HTERT RPE-1 (cell line): ENCODE measurements at regions not wholly inside any gene's neighbourhood (a gene's known extent, or its start where the extent isn't known, plus 50 kb on each side); places are given as distances from the start of the nearest gene placed in this dataset.
"Not testable (repeated sequence)": the region's sequence is repeated elsewhere in the genome, so short reads cannot be mapped to it uniquely, and the experiment has no call there.

Source experiments
- in situ Hi-C: fragments of 300-500 bp; cut with MboI; formaldehyde crosslinking; loops from 4 replicates; pipeline ENCODE4 v1.14.3; 2020; ENCODE audit warnings: low sequenced_read_pairs

GRCh38 chr2:176882045-176882444, 330.5 kb upstream of the HNRNPA3 start:
- in situ Hi-C loops = not testable (repeated sequence)

DNA sequence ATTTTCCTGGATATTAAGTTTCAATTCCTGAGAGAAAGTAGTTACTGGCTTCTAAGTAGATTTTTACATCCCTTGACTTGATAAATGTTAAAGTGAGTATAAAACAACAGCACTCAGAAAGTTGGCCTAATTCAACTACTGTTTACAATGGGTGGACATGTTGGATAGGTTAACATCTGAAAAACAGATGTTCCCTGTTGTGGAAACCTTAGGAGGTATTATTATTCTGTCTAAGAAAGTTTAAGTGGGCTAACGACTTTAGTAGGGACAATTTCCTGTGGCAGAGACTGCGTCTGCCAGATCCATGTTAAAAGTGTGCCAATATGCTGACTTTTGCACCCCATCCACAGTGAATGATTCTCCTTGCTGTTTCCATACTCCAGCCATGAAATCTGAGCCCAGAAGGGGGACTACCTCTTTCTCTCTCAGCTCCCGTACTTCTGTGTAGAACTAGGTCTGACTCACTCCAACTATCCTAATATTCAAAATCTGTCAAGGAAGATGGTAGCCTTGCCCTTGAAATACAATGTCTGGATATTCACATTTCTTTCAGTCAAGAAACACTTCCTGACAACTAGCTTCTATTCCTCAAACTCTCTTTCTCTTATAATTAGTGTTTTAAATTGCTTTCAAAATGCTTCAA, 327.5 kb upstream of the HNRNPA3 start:
- in situ Hi-C loops = no loop called here

DNA sequence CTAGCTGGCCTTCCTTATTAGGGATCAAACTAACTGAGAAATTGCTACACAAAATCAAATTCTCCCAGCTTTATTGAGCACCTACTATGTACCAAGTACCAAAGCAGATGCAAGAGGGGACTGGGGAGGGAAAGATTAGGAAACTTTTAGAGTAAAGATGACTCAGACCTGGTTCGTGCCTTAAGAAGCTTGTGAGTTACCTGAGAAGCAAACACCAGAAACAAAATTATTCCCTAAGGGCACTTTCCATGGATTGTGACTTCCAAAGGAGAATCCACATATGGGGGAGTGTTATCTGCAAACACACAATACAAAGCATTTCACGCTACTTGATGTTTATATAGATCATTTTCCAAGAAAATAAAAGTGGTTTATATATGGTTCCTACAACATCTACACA, 326.9 kb upstream of the HNRNPA3 start:
- in situ Hi-C loops = no loop called here

GRCh38 chr2:176891105-176891504, 321.5 kb upstream of the HNRNPA3 start:
- in situ Hi-C loops = no loop called here

DNA sequence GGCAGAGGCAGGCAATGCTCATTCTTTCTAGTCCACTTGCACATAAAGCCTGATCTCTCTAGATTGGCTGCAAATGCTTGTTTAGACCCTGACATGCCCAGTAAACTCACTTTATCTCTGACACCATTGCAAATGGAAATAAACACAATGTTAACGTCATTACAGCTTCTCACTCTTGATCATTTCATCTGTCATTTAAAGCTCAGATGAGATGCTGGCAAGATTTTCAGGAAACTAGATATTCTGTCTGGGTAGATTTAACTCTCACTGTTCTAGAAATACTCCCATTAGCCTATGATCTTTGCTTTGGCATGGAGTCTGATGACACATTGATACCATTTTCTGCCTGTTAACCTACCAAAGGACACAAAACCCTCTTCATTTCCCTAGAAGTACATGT, 320.7 kb upstream of the HNRNPA3 start:
- in situ Hi-C loops = no loop called here

GRCh38 chr2:176892676-176893226, 319.8 kb upstream of the HNRNPA3 start:
- in situ Hi-C loops = no loop called here

GRCh38 chr2:176895158-176895557, 317.4 kb upstream of the HNRNPA3 start:
- in situ Hi-C loops = no loop called here

GRCh38 chr2:176902454-176902853, 310.1 kb upstream of the HNRNPA3 start:
- in situ Hi-C loops = no loop called here

DNA sequence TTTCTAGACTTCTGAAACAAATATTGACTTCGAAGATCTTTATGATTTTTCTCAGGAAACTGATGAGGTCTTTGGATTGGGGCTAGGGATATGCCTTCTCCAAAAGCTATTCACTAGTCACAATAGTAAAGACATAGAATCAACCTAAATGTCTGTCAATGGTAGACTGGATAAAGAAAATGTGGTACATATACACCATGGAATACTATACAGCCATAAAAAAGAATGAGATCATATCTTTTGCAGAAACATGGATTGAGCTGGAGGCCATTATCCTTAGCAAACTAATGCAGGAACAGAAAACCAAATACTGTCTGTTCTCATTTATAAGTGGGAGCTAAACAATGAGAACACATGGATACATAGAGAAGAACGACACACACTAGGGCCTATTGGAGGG, 308.5 kb upstream of the HNRNPA3 start:
- in situ Hi-C loops = not testable (repeated sequence)

GRCh38 chr2:176907341-176907740, 305.3 kb upstream of the HNRNPA3 start:
- in situ Hi-C loops = no loop called here

GRCh38 chr2:176910828-176911227, 301.8 kb upstream of the HNRNPA3 start:
- in situ Hi-C loops = no loop called here

GRCh38 chr2:176913955-176914354, 298.6 kb upstream of the HNRNPA3 start:
- in situ Hi-C loops = no loop called here

DNA sequence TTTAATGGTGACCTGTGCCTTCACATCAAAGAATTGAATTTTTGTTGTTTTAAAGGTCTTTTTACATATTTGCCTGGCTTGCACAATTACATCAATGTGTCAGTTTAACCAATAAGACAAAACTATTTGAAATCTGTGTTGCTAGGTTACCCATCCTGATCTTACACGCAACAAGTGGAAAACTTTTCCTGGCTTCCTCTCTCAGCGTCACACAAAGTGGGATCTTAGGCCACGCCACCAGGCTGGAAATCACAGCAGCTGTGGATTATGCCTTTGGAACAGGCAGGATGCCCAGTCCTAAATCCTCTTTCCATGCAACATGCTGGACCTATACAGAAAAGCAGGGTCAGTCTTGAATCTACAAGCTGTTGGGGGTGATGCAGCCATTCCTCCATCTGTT, 298.2 kb upstream of the HNRNPA3 start:
- in situ Hi-C loops = no loop called here

GRCh38 chr2:176922545-176922944, 290.0 kb upstream of the HNRNPA3 start:
- in situ Hi-C loops = not testable (repeated sequence)

DNA sequence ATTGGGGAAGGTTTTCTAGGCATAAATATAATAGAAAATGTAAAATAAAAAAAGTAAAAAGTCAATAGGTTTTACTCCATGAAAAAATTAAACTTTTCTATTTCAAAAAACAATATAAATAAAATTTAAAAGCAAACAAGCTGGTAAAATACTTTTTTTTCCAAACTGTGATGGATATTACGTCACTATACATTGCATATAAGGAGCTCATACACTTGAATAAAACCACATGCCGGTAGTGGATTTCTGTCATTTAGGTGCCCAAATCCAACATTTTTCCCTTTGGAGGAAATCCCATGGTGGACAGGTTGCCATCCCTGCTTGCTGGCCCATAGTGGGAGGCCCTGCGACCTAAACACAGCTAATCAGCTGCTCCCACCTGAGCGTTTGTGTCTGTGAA, 289.4 kb upstream of the HNRNPA3 start:
- in situ Hi-C loops = no loop called here

GRCh38 chr2:176924909-176925534, 287.6 kb upstream of the HNRNPA3 start:
- in situ Hi-C loops = no loop called here

DNA sequence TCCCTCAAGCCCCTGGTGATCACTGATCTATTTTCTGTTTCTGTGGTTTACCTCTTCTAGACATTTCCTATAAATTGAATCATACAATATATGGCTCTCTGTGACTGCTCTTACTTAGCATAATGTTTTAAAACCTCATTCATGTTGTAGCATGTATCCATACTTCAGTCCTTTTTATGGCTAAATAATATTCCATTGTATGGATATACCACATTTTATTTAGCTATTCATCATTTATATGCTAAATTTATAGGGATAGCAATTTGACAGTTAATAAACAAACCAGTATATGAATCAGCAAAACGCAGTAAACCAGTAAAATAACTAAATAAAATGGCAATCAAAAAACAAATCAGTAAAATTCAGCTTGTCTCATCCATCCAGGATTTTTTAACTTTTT, 286.1 kb upstream of the HNRNPA3 start:
- in situ Hi-C loops = no loop called here

- in situ Hi-C loops = not testable (repeated sequence)
Measured at GRCh38 chr2:176929387-176929786, 283.2 kb upstream of the HNRNPA3 start.

- in situ Hi-C loops = no loop called here
Measured at GRCh38 chr2:176931588-176932563, 280.7 kb upstream of the HNRNPA3 start.

GRCh38 chr2:176934131-176934530, 278.5 kb upstream of the HNRNPA3 start:
- in situ Hi-C loops = no loop called here

GRCh38 chr2:176934869-176935415, 277.7 kb upstream of the HNRNPA3 start:
- in situ Hi-C loops = no loop called here
